OCI-LY7 (cell line): ENCODE measurements at regions not wholly inside any gene's neighbourhood (a gene's known extent, or its start where the extent isn't known, plus 50 kb on each side); places are given as distances from the start of the nearest gene placed in this dataset.

ENCODE experiments used
- CTCF ChIP-seq: fragments of 200-600 bp; sonication (generic); conservative IDR thresholded peaks from 2 replicates; pipeline ENCODE4 v1.5.1; 2014; ENCODE audit warnings: mild to moderate bottlenecking, antibody characterized with exemption, low read length, moderate library complexity, mixed read lengths
- EZH2phosphoT487 ChIP-seq: fragments of 200-600 bp; sonication (generic); IDR thresholded peaks from 2 replicates; pipeline ENCODE4 v1.6.1; 2018; ENCODE audit warnings: low read depth, borderline replicate concordance, mild to moderate bottlenecking, mixed run types, antibody characterized with exemption, low read length, moderate library complexity, mixed read lengths

GRCh38 chr2:4827836-4828235 is 864.3 kb upstream of the SOX11 start:
- no peak for TF ChIP-seq CTCF
- no peak for TF ChIP-seq EZH2phosphoT487
